ENCODE measurements at regions not wholly inside any gene's neighbourhood (a gene's known extent, or its start where the extent isn't known, plus 50 kb on each side); places are given as distances from the start of the nearest gene placed in this dataset.

DNA sequence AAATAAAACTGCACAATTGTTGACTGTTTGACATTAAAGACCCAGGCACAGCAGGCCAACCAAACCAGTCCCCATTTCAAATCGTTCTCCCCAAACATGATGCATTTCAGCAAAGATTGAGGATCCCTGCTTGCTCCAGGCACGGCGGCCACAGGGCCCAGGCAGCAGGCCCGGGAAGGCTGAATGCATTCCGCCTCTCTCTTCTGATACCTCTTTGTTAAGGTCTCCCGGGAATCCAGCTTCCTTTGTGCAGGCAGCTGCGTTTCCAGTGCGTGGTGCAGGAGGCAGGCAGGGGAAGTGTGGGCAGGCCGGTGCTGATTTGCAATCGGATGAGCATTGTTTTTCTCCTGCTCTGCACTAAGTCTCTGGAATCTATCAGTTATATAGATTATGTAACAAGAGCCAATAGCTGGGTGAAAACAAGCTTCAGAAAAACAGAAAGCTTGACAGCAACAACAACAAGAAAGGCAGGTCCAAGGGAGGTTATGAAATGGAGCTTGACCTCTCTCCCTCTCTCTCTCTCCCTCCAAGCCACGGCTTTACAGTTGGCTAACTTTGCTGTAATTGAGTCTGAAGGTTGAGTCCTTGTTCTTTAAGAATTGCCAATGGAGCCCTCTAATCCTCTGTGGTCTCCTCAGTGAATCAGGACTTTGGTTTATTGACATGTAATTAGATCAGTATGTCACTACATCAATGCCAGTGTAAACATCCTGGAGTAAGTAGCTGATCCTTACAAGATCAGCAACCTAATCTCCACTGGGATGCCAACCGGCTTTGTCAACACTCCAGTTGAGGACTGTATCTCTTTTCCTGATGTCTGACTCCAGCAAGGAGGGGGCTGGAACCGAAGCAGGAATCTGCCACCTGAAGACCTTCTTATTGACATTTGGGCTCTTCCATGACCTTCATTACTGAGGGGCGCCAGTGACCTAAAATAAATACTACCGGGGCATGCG, 338.0 kb downstream of the TEX29 start:
- TF ChIP-seq, protein P1, sequence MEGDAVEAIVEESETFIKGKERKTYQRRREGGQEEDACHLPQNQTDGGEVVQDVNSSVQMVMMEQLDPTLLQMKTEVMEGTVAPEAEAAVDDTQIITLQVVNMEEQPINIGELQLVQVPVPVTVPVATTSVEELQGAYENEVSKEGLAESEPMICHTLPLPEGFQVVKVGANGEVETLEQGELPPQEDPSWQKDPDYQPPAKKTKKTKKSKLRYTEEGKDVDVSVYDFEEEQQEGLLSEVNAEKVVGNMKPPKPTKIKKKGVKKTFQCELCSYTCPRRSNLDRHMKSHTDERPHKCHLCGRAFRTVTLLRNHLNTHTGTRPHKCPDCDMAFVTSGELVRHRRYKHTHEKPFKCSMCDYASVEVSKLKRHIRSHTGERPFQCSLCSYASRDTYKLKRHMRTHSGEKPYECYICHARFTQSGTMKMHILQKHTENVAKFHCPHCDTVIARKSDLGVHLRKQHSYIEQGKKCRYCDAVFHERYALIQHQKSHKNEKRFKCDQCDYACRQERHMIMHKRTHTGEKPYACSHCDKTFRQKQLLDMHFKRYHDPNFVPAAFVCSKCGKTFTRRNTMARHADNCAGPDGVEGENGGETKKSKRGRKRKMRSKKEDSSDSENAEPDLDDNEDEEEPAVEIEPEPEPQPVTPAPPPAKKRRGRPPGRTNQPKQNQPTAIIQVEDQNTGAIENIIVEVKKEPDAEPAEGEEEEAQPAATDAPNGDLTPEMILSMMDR (IDR thresholded peaks at IDR 0.05; ENCODE audit: extremely low read depth, missing control alignments): no peak
- DNase-seq (ENCODE audit: low spot score): no peak

DNA sequence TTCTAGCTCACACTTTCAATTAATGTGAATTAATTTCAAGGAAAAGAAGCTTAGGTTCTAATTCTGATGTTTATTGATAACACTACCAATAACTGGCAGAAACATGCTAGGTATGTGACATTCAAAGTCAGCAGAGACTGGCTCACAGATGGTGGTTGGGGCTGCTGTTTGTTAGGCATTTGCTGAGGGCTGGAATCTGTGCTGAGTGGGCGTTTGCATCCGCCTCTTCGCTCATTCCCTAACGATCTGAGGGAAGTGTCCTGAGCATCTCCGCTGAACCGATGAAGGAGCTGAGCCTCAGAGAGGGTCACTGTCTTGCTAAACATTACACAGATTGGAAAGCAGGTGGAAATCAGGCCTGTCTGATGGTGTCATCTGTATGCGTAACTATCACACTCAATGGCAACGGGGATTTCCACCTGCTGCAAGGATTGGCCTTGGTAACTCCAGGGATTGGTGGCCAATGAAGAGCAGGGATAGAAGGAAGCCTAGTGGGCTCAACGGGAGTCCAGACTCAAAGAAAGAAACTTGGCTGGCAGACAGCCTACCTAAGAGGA, 338.9 kb downstream of the TEX29 start:
- DNase-seq (ENCODE audit: low spot score): no peak
- TF ChIP-seq, protein P1 (IDR thresholded peaks at IDR 0.05; ENCODE audit: extremely low read depth, missing control alignments): no peak

DNA sequence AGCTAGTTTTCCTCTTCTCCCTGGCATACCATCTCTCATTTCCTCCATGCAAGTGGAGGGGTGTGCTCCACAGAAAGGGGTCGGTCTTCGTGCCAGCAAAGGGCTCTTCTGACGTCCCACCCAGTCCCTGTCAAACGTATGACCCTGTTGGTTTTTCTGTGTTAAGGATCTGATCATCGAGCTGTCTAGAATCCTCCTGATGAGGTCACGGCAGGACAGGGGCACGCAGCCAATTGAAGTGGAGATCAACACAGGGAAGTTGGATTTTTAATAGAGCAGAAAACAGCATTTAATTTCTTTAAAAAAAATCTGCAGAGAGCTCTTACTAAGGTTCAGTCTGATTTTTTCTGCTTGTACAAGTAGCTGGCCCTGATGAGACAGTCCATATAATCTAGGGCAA, 339.4 kb downstream of the TEX29 start:
- TF ChIP-seq, protein P1 (IDR thresholded peaks at IDR 0.05; ENCODE audit: extremely low read depth, missing control alignments): no peak
- no peak for DNase-seq (ENCODE audit: low spot score)

DNA sequence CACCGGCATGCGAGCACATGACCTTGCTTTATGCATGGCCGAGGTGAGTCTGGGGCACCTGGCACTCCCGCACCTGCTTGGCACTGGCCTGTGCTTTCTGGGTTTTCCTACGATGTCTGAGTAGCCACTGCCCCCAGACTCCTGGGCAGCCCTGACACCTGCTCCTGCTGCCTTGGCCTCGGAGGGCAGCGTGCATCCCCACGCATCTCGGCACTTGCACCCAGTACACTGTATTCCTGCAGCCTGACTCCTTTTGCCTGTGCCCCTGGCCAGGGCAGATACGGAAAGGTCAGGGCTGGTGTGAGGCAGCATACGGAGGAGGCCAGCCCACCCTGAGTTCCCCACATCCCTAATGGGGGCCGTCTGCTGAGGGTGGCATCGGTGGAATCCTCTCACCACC, 340.6 kb downstream of the TEX29 start:
- TF ChIP-seq, protein P1 (IDR thresholded peaks at IDR 0.05; ENCODE audit: extremely low read depth, missing control alignments): no peak
- no peak for DNase-seq (ENCODE audit: low spot score)

DNA sequence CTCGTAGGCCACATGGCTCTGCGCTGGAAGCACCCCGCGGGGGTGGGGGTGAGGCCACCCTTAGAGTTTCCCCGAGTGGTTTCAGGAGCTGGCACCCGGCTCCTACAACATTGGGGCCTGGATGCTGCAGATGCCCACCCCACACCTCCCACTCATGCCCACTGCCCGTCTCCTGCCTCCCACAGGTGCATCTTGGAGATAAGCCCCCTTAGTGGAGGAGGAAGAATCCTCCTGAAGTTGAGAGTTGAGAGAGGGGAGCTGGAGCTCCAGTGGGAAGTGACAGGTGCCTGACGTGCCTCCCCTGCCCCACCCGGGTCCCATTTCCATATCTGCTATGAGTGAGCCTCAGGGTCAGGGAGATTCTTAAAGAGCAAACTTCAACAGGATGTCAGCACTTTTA, 341.3 kb downstream of the TEX29 start:
- no peak for DNase-seq (ENCODE audit: low spot score)
- TF ChIP-seq, protein P1 (IDR thresholded peaks at IDR 0.05; ENCODE audit: extremely low read depth, missing control alignments): no peak

DNA sequence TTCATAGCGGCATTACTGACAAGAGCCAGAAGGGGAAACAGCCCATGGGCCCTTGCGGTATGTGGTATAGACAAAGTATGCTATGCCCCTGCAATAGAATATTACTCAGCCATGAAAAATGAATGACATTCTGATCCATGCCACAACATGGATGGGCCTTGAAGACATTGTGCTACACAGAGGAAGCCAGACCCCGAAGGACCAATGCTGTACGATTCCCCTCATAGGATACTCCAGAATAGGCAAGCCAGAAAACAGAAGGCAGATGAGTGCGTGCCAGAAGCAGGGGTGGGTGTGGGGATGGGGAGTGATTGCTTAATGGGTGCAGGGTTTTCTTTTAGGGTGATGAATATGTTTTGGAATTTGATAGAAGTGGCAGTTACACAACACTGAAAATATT, 342.0 kb downstream of the TEX29 start:
- TF ChIP-seq, protein P1 (IDR thresholded peaks at IDR 0.05; ENCODE audit: extremely low read depth, missing control alignments): no peak
- no peak for DNase-seq (ENCODE audit: low spot score)

DNA sequence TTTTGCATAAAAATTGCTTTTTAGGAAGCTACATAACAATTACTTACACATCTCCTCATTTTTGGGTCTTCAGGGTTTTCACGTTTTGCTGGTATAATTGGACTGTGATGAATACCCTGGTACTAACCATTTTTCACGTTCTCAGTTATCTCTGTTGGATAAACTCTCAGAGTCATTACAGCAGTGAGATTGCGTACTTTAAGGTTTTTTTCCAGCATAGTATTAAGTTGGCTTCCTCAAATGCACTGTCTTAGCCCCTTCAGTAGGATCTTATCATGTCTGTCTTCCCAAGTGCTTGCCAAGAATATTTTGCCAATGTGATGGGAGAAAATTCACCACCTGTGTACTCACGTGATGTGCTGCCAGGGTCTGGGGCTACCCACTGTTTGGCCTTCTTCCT, 342.5 kb downstream of the TEX29 start:
- no peak for DNase-seq (ENCODE audit: low spot score)
- TF ChIP-seq, protein P1 (IDR thresholded peaks at IDR 0.05; ENCODE audit: extremely low read depth, missing control alignments): no peak
